ENCODE measurements at regions not wholly inside any gene's neighbourhood (a gene's known extent, or its start where the extent isn't known, plus 50 kb on each side); places are given as distances from the start of the nearest gene placed in this dataset.

- TF ChIP-seq CTCF (optimal IDR thresholded peaks at IDR 0.05 in 1 of 3, IDR thresholded peaks at IDR 0.05 in 1 of 3, conservative IDR thresholded peaks at IDR 0.05 in 1 of 3; ENCODE audit: extremely low read depth in 1 of 3, insufficient read depth in 2 of 3, low read length in 3 of 3) (no peak), EZH2 (IDR thresholded peaks at IDR 0.05; ENCODE audit: low read length) (no peak)
Measured at GRCh38 chr7:149569726-149570422, 72.3 kb upstream of the ZNF746 start.
